Epithelial cell of esophagus (primary cell): ENCODE measurements at regions not wholly inside any gene's neighbourhood (a gene's known extent, or its start where the extent isn't known, plus 50 kb on each side); places are given as distances from the start of the nearest gene placed in this dataset.

Experiments used
- DNase-seq: peaks from one replicate; pipeline ENCODE4 v3.0.0; 2010; ENCODE audit warnings: low read depth
- H3K4me3 ChIP-seq: 2 replicates; pipeline ENCODE4 v1.5.1; 2011; ENCODE audit warnings: mild to moderate bottlenecking, low read length, control low read depth
- CTCF ChIP-seq: IDR thresholded peaks from 2 replicates; pipeline ENCODE4 v1.5.1; 2011; ENCODE audit warnings: low read depth, mild to moderate bottlenecking, low read length, control low read depth, inconsistent platforms; ENCODE audit not compliant: insufficient read depth; ENCODE audit errors: missing control alignments

- peak; percentile 9 for DNase-seq
- TF ChIP-seq CTCF = no peak
- H3K4me3 ChIP-seq = no peak overlapping the region
These were observed 394.9 kb downstream of the HTR7 start for GRCh38 chr10:90462749-90463470.

- H3K4me3 ChIP-seq = no peak overlapping the region
- no peak for TF ChIP-seq CTCF
- DNase-seq = no peak
These were observed 393.5 kb downstream of the HTR7 start for GRCh38 chr10:90464329-90464728.

GRCh38 chr10:90470966-90471365 is 386.9 kb downstream of the HTR7 start:
- no peak overlapping the region for H3K4me3 ChIP-seq
- TF ChIP-seq CTCF = no peak
- no peak for DNase-seq

- no peak overlapping the region for H3K4me3 ChIP-seq
- TF ChIP-seq CTCF = no peak
- peak; percentile 74 for DNase-seq
These were observed 377.4 kb downstream of the HTR7 start for GRCh38 chr10:90480466-90480865.

GRCh38 chr10:90481326-90481923 is 376.4 kb downstream of the HTR7 start:
- no peak overlapping the region for H3K4me3 ChIP-seq
- no peak for TF ChIP-seq CTCF
- peak; percentile 24 for DNase-seq

GRCh38 chr10:90484518-90484917 is 373.3 kb downstream of the HTR7 start:
- no peak for TF ChIP-seq CTCF
- no peak overlapping the region for H3K4me3 ChIP-seq
- DNase-seq = peak; percentile 99

GRCh38 chr10:90494183-90494582 is 363.7 kb downstream of the HTR7 start:
- TF ChIP-seq CTCF = no peak
- H3K4me3 ChIP-seq = no peak overlapping the region
- DNase-seq = no peak
